Ovary (tissue), 3 donors: ENCODE measurements at regions not wholly inside any gene's neighbourhood (a gene's known extent, or its start where the extent isn't known, plus 50 kb on each side); places are given as distances from the start of the nearest gene placed in this dataset.

Experiments
- CTCF ChIP-seq, 3 donors: fragments of 450-650 bp in 2 of 3; fragments of 200-600 bp in 1 of 3; IDR thresholded peaks; one replicate each; pipeline versions ENCODE4 v1.5.1 to v1.8.0; 2016 to 2022; ENCODE audit warnings: antibody characterized with exemption in 3 of 3, mild to moderate bottlenecking in 1 of 3
- EP300 ChIP-seq: sonication (generic); formaldehyde crosslinking; IDR thresholded peaks from one replicate; pipeline ENCODE4 v1.6.1; 2017; ENCODE audit warnings: antibody characterized with exemption
- POLR2A ChIP-seq: fragments of 450-650 bp; IDR thresholded peaks from one replicate; pipeline ENCODE4 v1.6.1; 2017; ENCODE audit warnings: antibody characterized with exemption, mild to moderate bottlenecking, moderate library complexity
- donor health status: DM: no; HTN: no; CAD: no.

- TF ChIP-seq POLR2A: no peak
- no peak for TF ChIP-seq EP300
- no peak for TF ChIP-seq CTCF (IDR thresholded peaks at IDR 0.05)
These were observed 427.5 kb upstream of the ALCAM start for GRCh38 chr3:104939196-104939595.
